T-helper 1 cell treated with Interleukin-12 subunit alpha and Interleukin-12 subunit beta and Interleukin-4 antibody, amounts not matched to agents 30 μg/mL and 1 μg/mL, for 36 hours (primary cell): ENCODE measurements at regions not wholly inside any gene's neighbourhood (a gene's known extent, or its start where the extent isn't known, plus 50 kb on each side); places are given as distances from the start of the nearest gene placed in this dataset.

Experiments
- H3K27ac Mint-ChIP-seq: one replicate; pipeline ENCODE4 v1.8.0; 2021; ENCODE audit warnings: mild to moderate bottlenecking, mixed read lengths
- H3K27me3 Mint-ChIP-seq: one replicate; pipeline ENCODE4 v1.8.0; 2021; ENCODE audit warnings: low read depth, mixed read lengths
- H3K36me3 Mint-ChIP-seq: one replicate; pipeline ENCODE4 v1.8.0; 2021; ENCODE audit warnings: low read depth, mixed read lengths
- H3K4me1 Mint-ChIP-seq: one replicate; pipeline ENCODE4 v1.8.0; 2021; ENCODE audit warnings: low read depth, mixed read lengths
- H3K4me3 Mint-ChIP-seq: one replicate; pipeline ENCODE4 v1.8.0; 2021; ENCODE audit warnings: mild to moderate bottlenecking, moderate library complexity, mixed read lengths
- H3K9me3 Mint-ChIP-seq: one replicate; pipeline ENCODE4 v1.8.0; 2021; ENCODE audit warnings: mixed read lengths

DNA sequence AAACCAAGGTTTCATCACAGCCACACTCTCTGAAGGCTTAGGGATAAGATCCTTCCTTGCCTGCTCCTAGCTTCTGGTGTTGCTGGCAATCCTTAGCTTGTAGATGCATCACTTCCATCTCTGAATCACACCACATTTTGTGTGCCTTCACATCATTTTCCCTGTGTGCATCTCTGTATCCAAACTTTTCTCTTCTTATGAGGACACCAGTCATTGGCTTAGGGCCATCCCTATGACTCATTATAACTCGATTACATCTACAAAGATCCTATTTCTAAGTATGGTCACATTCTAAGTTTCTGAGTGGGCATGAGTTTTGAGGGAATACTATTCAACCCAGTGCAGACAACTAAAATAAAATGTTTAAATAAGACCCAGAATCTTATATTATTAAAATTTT, 121.7 kb downstream of the C7orf25 start:
- Mint-ChIP-seq H3K4me1 (no peaks in the 10 kb centered on the region), H3K36me3 (no peaks in the 10 kb centered on the region)

DNA sequence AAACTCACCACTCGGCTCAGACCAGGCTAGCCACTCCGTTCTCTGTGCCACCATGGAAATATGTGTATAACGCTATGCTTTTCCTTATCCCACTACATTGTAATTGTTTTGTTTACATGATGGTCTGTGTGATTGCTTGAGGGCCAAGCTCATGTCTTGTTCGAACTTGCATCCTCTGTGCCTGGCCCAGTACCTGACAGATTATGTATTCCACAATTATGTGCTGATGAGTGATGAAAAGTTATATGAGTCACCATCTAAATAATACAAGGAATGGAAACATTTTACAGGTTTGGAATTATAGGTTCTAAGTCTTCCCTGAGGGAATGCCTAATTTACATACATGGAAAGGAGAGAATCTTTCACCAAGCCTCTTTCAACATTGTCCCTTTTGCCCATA, 137.4 kb downstream of the C7orf25 start:
- Mint-ChIP-seq H3K9me3 (peaks cover 9% of the 10 kb centered on the region), H3K4me1 (no peaks in the 10 kb centered on the region), H3K36me3 (no peaks in the 10 kb centered on the region), H3K27ac (no peak overlapping the region), H3K27me3 (no peaks in the 10 kb centered on the region), H3K4me3 (no peak overlapping the region)

More for the DNA sequence above, 121.7 kb downstream of the C7orf25 start:
- Mint-ChIP-seq H3K27me3 (no peaks in the 10 kb centered on the region), H3K27ac (no peak overlapping the region), H3K9me3 (no peaks in the 10 kb centered on the region), H3K4me3 (no peak overlapping the region)

DNA sequence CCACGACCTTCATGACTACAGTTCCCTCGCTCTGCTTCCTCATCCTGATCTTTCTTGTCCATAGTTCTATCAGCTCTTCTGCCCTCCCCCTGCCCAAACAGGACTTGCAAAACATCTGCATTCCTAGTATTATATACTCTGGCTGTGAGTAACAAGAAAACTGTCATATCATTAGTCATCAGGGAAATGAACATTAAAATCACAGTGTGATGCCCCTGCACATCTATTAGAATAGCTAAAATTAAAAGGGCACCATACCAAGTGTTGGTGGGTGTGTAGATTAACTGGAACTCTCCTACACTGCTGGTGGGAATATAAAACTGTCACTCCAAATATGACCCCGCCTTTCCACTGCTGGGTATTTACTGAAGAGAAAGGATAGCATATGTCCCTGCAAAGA, 141.8 kb downstream of the C7orf25 start:
- Mint-ChIP-seq H3K4me3 (no peak overlapping the region), H3K27ac (no peak overlapping the region), H3K4me1 (no peaks in the 10 kb centered on the region), H3K27me3 (no peaks in the 10 kb centered on the region), H3K36me3 (no peaks in the 10 kb centered on the region), H3K9me3 (no peaks in the 10 kb centered on the region)

DNA sequence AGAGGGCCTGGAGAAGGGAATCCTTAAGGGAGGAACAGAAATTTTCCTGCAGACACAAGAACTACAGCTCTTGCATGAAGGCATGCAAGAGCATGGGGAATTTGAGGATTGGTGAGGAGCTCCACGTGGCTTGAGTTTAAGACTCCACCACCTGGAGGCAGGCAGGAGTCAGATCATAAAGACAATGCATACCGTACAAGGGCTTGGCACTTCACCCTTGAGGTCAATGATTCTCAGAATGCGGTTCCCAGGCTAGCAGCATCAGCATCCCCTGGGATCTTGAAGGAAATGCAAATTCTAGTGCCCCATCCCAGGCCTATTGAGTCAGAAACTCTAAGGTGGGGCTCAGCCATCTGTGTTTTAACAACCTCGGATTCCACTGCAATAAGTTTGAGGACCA, 143.8 kb downstream of the C7orf25 start:
- Mint-ChIP-seq H3K36me3 (no peaks in the 10 kb centered on the region), H3K27ac (no peak overlapping the region), H3K27me3 (no peaks in the 10 kb centered on the region), H3K9me3 (no peaks in the 10 kb centered on the region), H3K4me3 (no peak overlapping the region), H3K4me1 (no peaks in the 10 kb centered on the region)

DNA sequence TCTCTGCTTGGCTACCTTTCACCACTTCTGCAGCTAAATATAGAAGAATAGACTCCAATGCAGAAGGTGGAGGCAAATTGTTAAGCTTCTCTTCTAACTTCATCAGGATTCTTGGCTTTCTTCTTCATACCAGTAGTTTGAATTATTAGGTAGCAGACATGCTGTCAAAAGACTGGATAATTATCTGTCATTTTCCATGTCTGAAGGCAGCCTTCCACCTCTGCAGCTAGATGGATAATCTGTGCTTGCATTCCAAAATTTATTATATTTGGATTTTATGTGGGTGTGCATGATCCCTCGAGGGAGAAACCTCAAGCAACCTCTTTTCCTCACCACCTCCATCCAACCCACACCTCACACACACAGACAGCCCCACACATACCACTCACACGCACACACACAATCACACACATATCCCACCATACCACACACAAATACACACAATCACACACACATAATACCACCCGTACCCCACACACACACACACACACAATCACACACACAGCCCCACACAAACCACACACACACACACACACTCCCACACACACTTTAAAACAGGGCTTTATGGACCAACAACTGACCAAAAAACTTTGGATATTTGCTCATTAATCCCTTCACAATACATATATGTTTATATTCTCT, 145.0 kb downstream of the C7orf25 start:
- no peak overlapping the region for H3K4me3 Mint-ChIP-seq
- no peak overlapping the region for H3K27ac Mint-ChIP-seq
- H3K4me1 Mint-ChIP-seq: no peaks in the 10 kb centered on the region
- no peaks in the 10 kb centered on the region for H3K9me3 Mint-ChIP-seq
- H3K36me3 Mint-ChIP-seq: no peaks in the 10 kb centered on the region
- no peaks in the 10 kb centered on the region for H3K27me3 Mint-ChIP-seq

DNA sequence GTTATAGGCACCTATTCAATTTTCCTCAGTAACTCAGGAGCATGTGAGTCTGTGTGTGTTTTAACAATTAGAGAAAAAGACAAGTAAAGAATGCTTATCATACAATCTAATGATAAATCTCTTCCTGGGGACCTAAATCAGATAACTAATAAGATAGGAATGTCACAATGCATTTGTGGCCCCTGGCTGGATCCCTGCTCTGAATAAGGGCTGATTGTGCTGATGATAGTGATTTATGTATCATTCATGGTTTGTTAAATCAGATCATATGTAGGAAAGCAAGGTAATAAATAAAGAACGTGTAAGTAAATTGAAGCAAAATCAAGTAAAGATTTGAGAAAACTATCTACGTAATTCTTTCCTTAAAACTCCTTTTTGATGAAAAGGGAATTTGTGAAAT, 145.9 kb downstream of the C7orf25 start:
- Mint-ChIP-seq H3K27ac (no peak overlapping the region), H3K4me1 (no peaks in the 10 kb centered on the region), H3K36me3 (no peaks in the 10 kb centered on the region), H3K27me3 (no peaks in the 10 kb centered on the region), H3K4me3 (no peak overlapping the region), H3K9me3 (no peaks in the 10 kb centered on the region)

DNA sequence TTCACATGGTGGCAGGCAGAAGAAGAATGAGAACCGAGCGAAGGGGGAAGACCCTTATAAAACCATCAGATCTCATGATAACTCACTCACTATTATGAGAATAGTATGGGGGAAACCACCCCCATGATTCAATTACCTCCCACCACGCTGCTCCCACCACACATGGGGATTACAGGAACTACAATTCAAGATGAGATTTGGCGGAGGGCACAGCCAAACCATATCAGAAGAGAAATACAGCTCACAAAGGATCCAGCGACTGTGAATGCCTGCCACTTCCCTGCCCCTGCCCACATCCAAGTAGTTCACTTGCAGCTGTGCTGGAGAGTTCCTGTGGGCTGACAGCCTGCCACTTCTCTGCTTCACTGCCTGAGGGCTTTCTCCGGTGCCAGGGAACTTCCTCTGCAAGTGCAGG, 148.7 kb downstream of the C7orf25 start:
- no peaks in the 10 kb centered on the region for H3K4me1 Mint-ChIP-seq
- no peaks in the 10 kb centered on the region for H3K36me3 Mint-ChIP-seq
- H3K4me3 Mint-ChIP-seq: no peak overlapping the region
- H3K27me3 Mint-ChIP-seq: no peaks in the 10 kb centered on the region
- no peaks in the 10 kb centered on the region for H3K9me3 Mint-ChIP-seq
- H3K27ac Mint-ChIP-seq: no peak overlapping the region

DNA sequence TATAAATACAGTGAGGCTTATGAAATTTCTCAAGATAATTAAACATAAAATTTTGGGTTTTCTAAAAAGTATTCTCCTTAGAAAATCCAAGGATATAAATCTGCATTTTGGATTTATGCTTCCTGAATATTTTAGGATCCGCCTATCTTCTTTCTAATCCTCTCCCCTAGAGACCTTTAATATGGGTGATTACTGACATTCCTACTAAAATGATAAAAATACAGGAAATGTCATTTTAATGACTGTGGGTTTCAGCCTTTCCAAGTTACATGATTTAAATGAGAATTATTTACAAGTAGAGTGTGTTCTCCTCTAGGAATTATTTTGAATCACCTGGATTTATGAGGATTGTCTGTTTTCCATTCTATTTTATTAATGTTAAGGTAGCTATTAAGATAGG, 150.4 kb downstream of the C7orf25 start:
- H3K36me3 Mint-ChIP-seq: no peaks in the 10 kb centered on the region
- H3K27ac Mint-ChIP-seq: no peak overlapping the region
- H3K4me1 Mint-ChIP-seq: no peaks in the 10 kb centered on the region
- H3K27me3 Mint-ChIP-seq: no peaks in the 10 kb centered on the region
- no peak overlapping the region for H3K4me3 Mint-ChIP-seq
- H3K9me3 Mint-ChIP-seq: no peaks in the 10 kb centered on the region

DNA sequence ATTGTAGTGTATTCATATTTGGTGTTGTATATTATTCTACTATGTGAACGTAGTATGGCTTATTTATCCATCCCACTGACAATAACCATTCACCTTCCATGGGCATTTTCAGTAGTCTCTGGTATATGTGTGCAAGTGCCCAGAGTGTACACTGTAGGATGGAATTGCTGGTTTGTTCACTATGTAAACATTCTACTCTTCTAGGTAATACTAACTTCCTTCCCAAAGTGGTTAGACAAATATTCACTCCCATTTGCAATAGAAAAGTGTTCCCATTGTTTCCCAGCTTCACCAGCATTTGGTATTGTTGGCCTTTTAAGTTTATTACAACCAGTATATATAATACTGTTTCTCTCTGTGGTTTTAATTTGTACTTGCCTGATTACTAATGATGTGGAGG, 153.7 kb downstream of the C7orf25 start:
- H3K9me3 Mint-ChIP-seq: no peaks in the 10 kb centered on the region
- H3K36me3 Mint-ChIP-seq: no peaks in the 10 kb centered on the region
- no peaks in the 10 kb centered on the region for H3K27me3 Mint-ChIP-seq
- H3K4me3 Mint-ChIP-seq: no peak overlapping the region
- no peaks in the 10 kb centered on the region for H3K4me1 Mint-ChIP-seq
- no peak overlapping the region for H3K27ac Mint-ChIP-seq

DNA sequence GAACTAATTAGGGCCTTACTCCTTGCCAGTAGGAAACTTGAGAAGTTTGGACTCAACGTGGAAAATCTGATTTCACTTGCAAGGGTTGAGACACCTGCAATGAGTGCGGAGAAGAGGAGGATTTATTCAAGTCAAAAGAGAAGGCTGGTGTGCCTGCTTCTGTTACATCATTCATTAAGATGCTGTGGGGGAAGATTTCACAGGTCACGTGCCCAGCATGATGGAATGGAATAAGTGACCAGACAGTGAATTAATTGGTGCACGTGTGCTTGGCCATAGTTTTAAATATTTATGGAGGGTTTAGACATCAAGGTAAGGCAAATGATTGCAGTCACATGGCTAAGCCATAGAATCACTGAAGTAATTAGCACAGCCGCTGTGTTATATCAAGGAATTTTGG, 155.0 kb downstream of the C7orf25 start:
- Mint-ChIP-seq H3K27ac (no peak overlapping the region), H3K4me3 (no peak overlapping the region), H3K27me3 (no peaks in the 10 kb centered on the region), H3K36me3 (no peaks in the 10 kb centered on the region), H3K9me3 (no peaks in the 10 kb centered on the region), H3K4me1 (no peaks in the 10 kb centered on the region)

DNA sequence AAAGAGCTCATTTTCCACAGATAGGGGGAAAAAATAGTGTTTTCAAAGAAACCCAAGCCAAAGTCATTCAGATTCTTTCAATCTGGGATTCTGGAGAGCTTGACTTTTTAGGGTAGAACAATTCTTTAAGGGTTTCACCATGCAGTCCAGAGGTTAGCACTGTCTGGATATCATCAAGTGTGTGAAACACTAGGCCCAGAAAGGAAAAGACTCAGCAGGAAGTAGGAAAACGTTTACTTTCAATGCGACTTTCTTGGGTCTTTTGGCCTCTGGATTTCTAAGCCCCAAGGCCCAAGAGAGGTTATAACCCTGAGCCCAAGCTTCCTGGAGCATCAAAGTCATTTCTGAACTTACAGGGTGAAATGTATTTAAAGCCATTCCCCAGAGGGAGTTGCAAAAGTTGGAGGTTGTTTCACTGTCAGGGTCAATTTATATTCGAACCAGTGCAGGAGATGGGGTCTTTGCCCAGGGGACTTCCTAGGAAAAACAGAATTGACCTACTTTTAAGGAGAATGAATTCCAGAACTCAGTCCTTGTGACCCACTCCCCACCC, 158.0 kb downstream of the C7orf25 start:
- H3K27ac Mint-ChIP-seq: no peak overlapping the region
- H3K9me3 Mint-ChIP-seq: no peaks in the 10 kb centered on the region
- H3K27me3 Mint-ChIP-seq: no peaks in the 10 kb centered on the region
- no peaks in the 10 kb centered on the region for H3K4me1 Mint-ChIP-seq
- no peaks in the 10 kb centered on the region for H3K36me3 Mint-ChIP-seq
- no peak overlapping the region for H3K4me3 Mint-ChIP-seq

DNA sequence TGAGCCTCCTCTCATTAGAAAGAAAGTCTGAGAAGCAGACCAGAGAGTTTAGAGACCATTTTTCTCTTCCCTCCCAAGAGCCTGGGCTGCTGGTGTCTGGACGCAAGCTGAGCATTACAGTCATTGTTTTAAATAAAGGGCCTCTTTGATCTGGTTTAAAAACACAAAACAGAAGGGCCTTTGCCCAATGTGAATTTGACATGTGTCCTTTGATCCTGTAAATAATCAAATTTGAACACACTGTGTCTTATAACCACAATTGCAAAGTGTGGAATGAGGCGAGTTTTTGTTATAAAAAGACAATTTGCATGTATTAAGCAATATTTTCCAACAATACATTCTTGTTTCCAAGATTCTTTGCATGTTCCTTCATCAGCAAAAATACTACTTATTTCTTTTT, 158.5 kb downstream of the C7orf25 start:
- Mint-ChIP-seq H3K9me3 (no peaks in the 10 kb centered on the region), H3K4me1 (no peaks in the 10 kb centered on the region), H3K27ac (no peak overlapping the region), H3K36me3 (no peaks in the 10 kb centered on the region), H3K27me3 (no peaks in the 10 kb centered on the region), H3K4me3 (no peak overlapping the region)

DNA sequence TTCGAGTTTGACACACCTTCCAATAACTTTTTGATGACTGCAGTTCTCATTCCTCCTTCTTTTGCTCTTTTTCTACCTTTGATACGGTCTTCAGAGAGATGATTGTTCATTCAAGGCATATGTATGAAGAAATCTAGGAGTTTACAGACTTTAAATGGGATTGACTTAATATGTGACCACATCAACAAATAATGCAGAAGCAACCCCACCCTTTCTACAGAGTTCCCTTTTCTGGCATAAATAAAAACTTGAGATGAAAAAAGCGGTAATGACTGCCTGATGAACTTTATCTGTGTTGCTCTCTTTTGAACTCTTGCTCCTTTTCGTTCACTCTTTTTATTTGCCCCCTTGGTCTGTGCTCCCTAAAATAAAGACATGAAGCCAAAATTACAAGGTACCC, 161.7 kb downstream of the C7orf25 start:
- Mint-ChIP-seq H3K4me1 (no peaks in the 10 kb centered on the region), H3K9me3 (no peaks in the 10 kb centered on the region), H3K27ac (no peak overlapping the region), H3K36me3 (no peaks in the 10 kb centered on the region), H3K27me3 (no peaks in the 10 kb centered on the region), H3K4me3 (no peak overlapping the region)

DNA sequence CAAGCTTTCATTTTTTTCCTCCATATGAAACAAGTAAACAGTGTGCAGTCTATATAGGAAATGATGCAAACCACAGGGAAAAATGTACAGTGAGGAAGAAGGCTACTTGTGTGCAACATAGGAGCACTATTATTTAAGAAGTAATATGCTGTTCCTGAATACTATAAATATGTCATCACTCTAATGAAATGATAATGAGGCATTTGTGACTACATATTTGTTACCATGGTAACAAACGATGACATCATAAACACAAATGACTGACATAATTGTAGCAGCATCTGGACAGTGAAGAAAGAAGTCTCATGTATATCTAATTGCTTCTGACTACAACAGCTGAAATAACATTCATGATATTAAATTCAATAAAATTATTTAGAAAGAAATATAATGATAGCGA, 164.8 kb downstream of the C7orf25 start:
- Mint-ChIP-seq H3K27me3 (no peaks in the 10 kb centered on the region), H3K36me3 (no peaks in the 10 kb centered on the region), H3K4me1 (no peaks in the 10 kb centered on the region)

DNA sequence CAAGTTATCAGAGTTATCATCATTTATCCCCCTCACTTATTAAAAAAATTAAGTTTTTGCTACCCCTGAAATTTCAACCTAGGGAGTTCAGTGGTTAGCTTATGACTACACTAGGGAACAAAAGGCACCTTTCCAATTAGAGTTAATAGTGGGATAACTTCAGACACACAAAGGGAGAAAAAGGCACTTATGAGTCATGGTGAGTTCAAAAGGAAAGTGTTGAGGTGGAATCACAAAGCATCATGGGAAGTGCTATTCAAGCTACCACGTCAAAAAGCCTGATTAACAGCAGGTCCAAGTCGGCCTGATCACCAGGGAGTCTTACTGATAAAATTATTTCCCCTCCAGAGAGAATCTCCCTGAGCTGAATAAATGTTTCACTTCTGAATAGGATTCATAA, 165.7 kb downstream of the C7orf25 start:
- H3K27me3 Mint-ChIP-seq: no peaks in the 10 kb centered on the region
- H3K9me3 Mint-ChIP-seq: no peaks in the 10 kb centered on the region
- no peak overlapping the region for H3K4me3 Mint-ChIP-seq
- no peaks in the 10 kb centered on the region for H3K36me3 Mint-ChIP-seq
- H3K4me1 Mint-ChIP-seq: no peaks in the 10 kb centered on the region
- H3K27ac Mint-ChIP-seq: no peak overlapping the region

More for the DNA sequence above, 164.8 kb downstream of the C7orf25 start:
- Mint-ChIP-seq H3K27ac (no peak overlapping the region), H3K9me3 (no peaks in the 10 kb centered on the region), H3K4me3 (no peak overlapping the region)
